GM12872 (cell line): ENCODE measurements at regions not wholly inside any gene's neighbourhood (a gene's known extent, or its start where the extent isn't known, plus 50 kb on each side); places are given as distances from the start of the nearest gene placed in this dataset.

Source experiments
- CTCF ChIP-seq: IDR thresholded peaks from 3 replicates; pipeline ENCODE4 v1.5.1; 2011; ENCODE audit warnings: low read depth, mild to moderate bottlenecking, low read length, moderate library complexity; ENCODE audit not compliant: insufficient read depth

- TF ChIP-seq CTCF: no peak
Measured at GRCh38 chr3:72571638-72572114, 276.6 kb downstream of the SHQ1 start.

GRCh38 chr3:72571052-72571451 lies 277.2 kb downstream of the SHQ1 start:
- TF ChIP-seq CTCF: no peak

GRCh38 chr3:72569754-72570440 lies 278.3 kb downstream of the SHQ1 start:
- TF ChIP-seq CTCF: no peak

- TF ChIP-seq CTCF: no peak
Measured at GRCh38 chr3:72568083-72568482, 280.2 kb downstream of the SHQ1 start.

- TF ChIP-seq CTCF: no peak
Measured at GRCh38 chr3:72567474-72567873, 280.8 kb downstream of the SHQ1 start.

GRCh38 chr3:72565593-72565992 lies 282.7 kb downstream of the SHQ1 start:
- TF ChIP-seq CTCF: no peak

GRCh38 chr3:72563690-72564370 lies 284.4 kb downstream of the SHQ1 start:
- TF ChIP-seq CTCF: no peak
